ENCODE measurements at regions not wholly inside any gene's neighbourhood (a gene's known extent, or its start where the extent isn't known, plus 50 kb on each side); places are given as distances from the start of the nearest gene placed in this dataset.

DNA sequence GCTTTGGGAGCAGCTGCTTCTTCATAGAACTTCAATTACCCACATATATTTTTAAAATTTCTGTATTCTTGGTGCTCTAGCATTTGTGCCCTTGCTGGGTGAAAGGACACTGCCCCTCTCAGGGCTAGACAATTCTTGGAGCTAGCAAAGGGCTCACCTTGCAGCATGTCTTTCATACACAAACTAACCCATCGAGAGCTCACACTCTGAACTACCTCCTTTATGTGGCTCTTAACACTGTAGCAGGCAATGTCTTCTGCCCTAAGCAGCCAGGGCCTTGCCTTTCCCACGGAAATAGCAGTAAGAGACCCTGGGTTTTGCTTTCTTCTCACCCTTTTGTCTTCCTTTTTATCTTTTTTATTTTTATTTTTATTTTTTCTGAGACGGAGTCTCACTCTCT lies 234.0 kb downstream of the ACTR3 start:
- Histone ChIP-seq H4K20me1 (ENCODE audit: control insufficient read depth, extremely low read depth, insufficient read depth, low read length) (no peaks in the 10 kb centered on the region), H3K27ac (ENCODE audit: insufficient read depth, low read length) (no peak overlapping the region), H2AFZ (ENCODE audit: low read length) (no peak overlapping the region), H3K79me2 (ENCODE audit: control insufficient read depth, insufficient read depth, low read length) (no peaks in the 10 kb centered on the region), H3K27me3 (ENCODE audit: control insufficient read depth, insufficient read depth, low read length) (no peaks in the 10 kb centered on the region), H3K4me3 (replicated peaks in 1 of 4; ENCODE audit: control extremely low read depth in 1 of 4, insufficient read depth in 1 of 4, low read depth in 3 of 4, low read length in 4 of 4) (no peak overlapping the region), H3K9ac (ENCODE audit: insufficient read depth, low read length) (no peak overlapping the region), H3K9me3 (ENCODE audit: control insufficient read depth, insufficient read depth, low read depth, low read length) (no peaks in the 10 kb centered on the region), H3K4me2 (ENCODE audit: extremely low read depth, insufficient read depth, low read length) (no peak overlapping the region), H3K4me1 (ENCODE audit: control insufficient read depth, extremely low read depth, insufficient read depth, low read length) (no peaks in the 10 kb centered on the region), H3K36me3 (ENCODE audit: control insufficient read depth, insufficient read depth, low read length) (no peaks in the 10 kb centered on the region)
- TF ChIP-seq CTCF (conservative IDR thresholded peaks at IDR 0.05 in 1 of 2, IDR thresholded peaks at IDR 0.05 in 1 of 2; ENCODE audit: low read depth in 1 of 2, low read length in 2 of 2) = no peak
- TF ChIP-seq EZH2 (IDR thresholded peaks at IDR 0.05; ENCODE audit: low read length, missing control alignments) = no peak
- no peak for DNase-seq (ENCODE audit: low read depth in 2 of 2)

GRCh38 chr2:114127372-114127771 lies 237.5 kb downstream of the ACTR3 start:
- Histone ChIP-seq H3K79me2 (ENCODE audit: control insufficient read depth, insufficient read depth, low read length) (no peaks in the 10 kb centered on the region), H3K4me1 (ENCODE audit: control insufficient read depth, extremely low read depth, insufficient read depth, low read length) (no peaks in the 10 kb centered on the region), H3K4me2 (ENCODE audit: extremely low read depth, insufficient read depth, low read length) (no peak overlapping the region), H3K36me3 (ENCODE audit: control insufficient read depth, insufficient read depth, low read length) (no peaks in the 10 kb centered on the region), H3K4me3 (replicated peaks in 1 of 4; ENCODE audit: control extremely low read depth in 1 of 4, insufficient read depth in 1 of 4, low read depth in 3 of 4, low read length in 4 of 4) (no peak overlapping the region), H3K9me3 (ENCODE audit: control insufficient read depth, insufficient read depth, low read depth, low read length) (no peaks in the 10 kb centered on the region), H3K9ac (ENCODE audit: insufficient read depth, low read length) (no peak overlapping the region), H3K27me3 (ENCODE audit: control insufficient read depth, insufficient read depth, low read length) (no peaks in the 10 kb centered on the region), H4K20me1 (ENCODE audit: control insufficient read depth, extremely low read depth, insufficient read depth, low read length) (no peaks in the 10 kb centered on the region), H2AFZ (ENCODE audit: low read length) (no peak overlapping the region), H3K27ac (ENCODE audit: insufficient read depth, low read length) (no peak overlapping the region)
- peak in 1 of 2 donors; percentile 39 for DNase-seq (ENCODE audit: low read depth in 2 of 2)
- TF ChIP-seq EZH2 (IDR thresholded peaks at IDR 0.05; ENCODE audit: low read length, missing control alignments) (no peak), CTCF (conservative IDR thresholded peaks at IDR 0.05 in 1 of 2, IDR thresholded peaks at IDR 0.05 in 1 of 2; ENCODE audit: low read depth in 1 of 2, low read length in 2 of 2) (no peak)

DNA sequence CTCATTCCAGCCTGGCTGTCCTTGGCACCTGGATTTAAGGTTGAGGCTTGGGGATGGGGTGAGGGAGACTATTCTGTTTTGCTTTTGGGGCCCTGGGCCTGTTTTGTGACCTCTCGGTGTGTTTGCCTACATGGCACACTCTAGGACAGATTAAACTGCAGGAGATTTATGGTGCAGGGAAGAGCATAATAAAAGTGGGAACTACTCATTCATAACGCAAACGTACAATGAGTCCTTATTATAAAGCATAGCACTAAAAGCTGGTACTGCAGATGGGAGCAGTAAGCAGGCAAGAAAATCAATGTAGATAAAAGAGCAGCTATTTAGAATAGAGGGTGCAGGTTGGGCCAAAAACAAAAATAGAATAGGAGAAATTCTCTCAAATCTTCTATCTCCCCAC lies 238.4 kb downstream of the ACTR3 start:
- Histone ChIP-seq H4K20me1 (ENCODE audit: control insufficient read depth, extremely low read depth, insufficient read depth, low read length) (no peaks in the 10 kb centered on the region), H3K9ac (ENCODE audit: insufficient read depth, low read length) (no peak overlapping the region), H3K27ac (ENCODE audit: insufficient read depth, low read length) (no peak overlapping the region), H3K4me2 (ENCODE audit: extremely low read depth, insufficient read depth, low read length) (no peak overlapping the region), H3K27me3 (ENCODE audit: control insufficient read depth, insufficient read depth, low read length) (no peaks in the 10 kb centered on the region), H3K4me1 (ENCODE audit: control insufficient read depth, extremely low read depth, insufficient read depth, low read length) (no peaks in the 10 kb centered on the region), H3K4me3 (replicated peaks in 1 of 4; ENCODE audit: control extremely low read depth in 1 of 4, insufficient read depth in 1 of 4, low read depth in 3 of 4, low read length in 4 of 4) (no peak overlapping the region), H3K36me3 (ENCODE audit: control insufficient read depth, insufficient read depth, low read length) (no peaks in the 10 kb centered on the region), H2AFZ (ENCODE audit: low read length) (no peak overlapping the region), H3K79me2 (ENCODE audit: control insufficient read depth, insufficient read depth, low read length) (no peaks in the 10 kb centered on the region), H3K9me3 (ENCODE audit: control insufficient read depth, insufficient read depth, low read depth, low read length) (no peaks in the 10 kb centered on the region)
- no peak for DNase-seq (ENCODE audit: low read depth in 2 of 2)
- TF ChIP-seq EZH2 (IDR thresholded peaks at IDR 0.05; ENCODE audit: low read length, missing control alignments) (no peak), CTCF (conservative IDR thresholded peaks at IDR 0.05 in 1 of 2, IDR thresholded peaks at IDR 0.05 in 1 of 2; ENCODE audit: low read depth in 1 of 2, low read length in 2 of 2) (no peak)

Measured in fibroblast of lung (primary cell).